ENCODE measurements at regions not wholly inside any gene's neighbourhood (a gene's known extent, or its start where the extent isn't known, plus 50 kb on each side); places are given as distances from the start of the nearest gene placed in this dataset.

DNA sequence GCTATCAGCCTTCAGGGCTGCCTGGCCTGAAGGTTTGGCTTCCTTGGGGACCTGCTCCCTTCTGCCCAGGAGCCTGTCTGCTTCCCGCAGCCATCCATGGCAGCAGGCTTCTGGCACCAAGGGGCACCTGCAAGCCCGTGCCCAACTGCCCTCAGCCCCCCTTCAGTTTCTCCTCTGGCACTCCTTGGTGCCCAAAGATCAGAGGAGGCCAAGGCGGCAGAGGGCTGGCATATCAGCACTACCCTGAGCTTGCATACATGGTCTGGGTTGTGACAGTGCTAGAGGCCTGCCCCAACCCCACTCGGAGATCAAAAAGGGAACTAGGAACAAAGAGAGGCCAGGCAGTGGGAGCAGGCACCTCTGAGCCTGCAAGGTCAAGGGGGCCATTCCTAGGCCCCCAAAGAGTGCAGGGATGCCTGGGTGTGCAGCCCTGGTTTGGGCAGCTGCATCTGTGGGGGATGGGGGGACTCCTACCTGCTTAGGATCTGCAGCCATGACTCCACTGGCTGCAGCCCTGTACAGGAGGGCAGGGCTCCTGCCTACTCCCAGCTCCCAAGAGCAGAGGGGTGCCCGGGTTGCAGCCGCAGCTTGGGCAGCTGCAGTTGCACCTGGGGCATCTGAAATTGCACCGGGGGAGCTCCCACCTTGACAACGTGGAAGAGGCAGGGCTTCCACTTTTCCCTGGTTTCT lies 76.2 kb upstream of the TP63 start:
- Mint-ChIP-seq H3K4me1 (ENCODE audit: low read depth) (no peaks in the 10 kb centered on the region), H3K27ac (no peak overlapping the region), H3K36me3 (ENCODE audit: low read depth) (peaks cover 3% of the 10 kb centered on the region), H3K4me3 (no peak overlapping the region), H3K9me3 (peaks cover 17% of the 10 kb centered on the region), H3K27me3 (no peaks in the 10 kb centered on the region)
- DNase-seq, result no peak
- CTCF ChIA-PET, result interaction anchor here (0.6 to 0.9 kb wide), 2 partner anchors 7 to 286 kb away, joined by 3 read pairs; no protein-coding TSS in a partner anchor
- TF ChIP-seq, protein P1, sequence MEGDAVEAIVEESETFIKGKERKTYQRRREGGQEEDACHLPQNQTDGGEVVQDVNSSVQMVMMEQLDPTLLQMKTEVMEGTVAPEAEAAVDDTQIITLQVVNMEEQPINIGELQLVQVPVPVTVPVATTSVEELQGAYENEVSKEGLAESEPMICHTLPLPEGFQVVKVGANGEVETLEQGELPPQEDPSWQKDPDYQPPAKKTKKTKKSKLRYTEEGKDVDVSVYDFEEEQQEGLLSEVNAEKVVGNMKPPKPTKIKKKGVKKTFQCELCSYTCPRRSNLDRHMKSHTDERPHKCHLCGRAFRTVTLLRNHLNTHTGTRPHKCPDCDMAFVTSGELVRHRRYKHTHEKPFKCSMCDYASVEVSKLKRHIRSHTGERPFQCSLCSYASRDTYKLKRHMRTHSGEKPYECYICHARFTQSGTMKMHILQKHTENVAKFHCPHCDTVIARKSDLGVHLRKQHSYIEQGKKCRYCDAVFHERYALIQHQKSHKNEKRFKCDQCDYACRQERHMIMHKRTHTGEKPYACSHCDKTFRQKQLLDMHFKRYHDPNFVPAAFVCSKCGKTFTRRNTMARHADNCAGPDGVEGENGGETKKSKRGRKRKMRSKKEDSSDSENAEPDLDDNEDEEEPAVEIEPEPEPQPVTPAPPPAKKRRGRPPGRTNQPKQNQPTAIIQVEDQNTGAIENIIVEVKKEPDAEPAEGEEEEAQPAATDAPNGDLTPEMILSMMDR (IDR thresholded peaks at IDR 0.05), result no peak
- no peak for ATAC-seq
- POLR2A ChIA-PET, result no interaction called here
- intact Hi-C loops (cut with micrococcal nuclease), result no loop called here

DNA sequence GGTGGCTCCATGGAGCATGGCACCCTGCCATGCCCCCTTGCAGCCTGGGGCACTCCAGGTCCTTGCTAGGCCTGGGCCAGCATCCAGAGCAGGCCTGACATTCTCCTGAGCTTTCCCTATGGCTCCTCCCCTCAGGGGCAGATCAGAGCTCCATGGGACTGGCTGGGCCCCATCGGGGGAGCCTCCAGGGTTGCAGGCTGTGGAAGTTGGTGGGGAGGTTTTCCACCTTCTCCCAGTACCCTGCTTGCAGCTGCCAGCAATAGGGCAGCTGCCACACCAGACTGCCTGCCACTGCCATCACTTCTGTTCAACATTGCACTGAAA lies 75.7 kb upstream of the TP63 start:
- intact Hi-C loops (cut with micrococcal nuclease), result no loop called here
- H3K27ac Mint-ChIP-seq, result no peak overlapping the region
- CTCF ChIA-PET, result no interaction called here

DNA sequence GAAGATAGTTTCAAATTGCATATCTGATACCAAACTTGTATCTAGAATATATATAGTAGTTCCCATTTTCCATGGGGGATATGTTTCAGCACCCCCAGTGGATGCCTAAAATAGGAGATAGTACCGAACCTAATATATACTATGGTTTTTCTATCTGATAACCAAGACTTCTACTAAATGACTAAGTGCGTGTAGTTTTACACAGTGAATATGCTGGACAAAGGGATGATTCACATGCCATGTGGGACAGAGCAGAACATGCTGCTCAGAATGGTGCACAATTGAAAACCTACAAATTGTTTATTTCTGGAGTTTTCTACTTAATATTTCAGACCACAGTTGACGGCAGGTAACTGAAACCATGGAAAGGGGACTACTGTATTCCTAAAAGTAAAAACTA lies 73.4 kb upstream of the TP63 start:
- intact Hi-C loops (cut with micrococcal nuclease), result no loop called here
- ChIA-PET POLR2A (interaction anchor here (0.6 kb wide), 1 partner anchor 259 kb away, joined by 3 read pairs; no protein-coding TSS in a partner anchor), CTCF (no interaction called here)
- no peak for DNase-seq
- peaks cover 4% of the 10 kb centered on the region for H3K9me3 Mint-ChIP-seq
- H3K36me3 Mint-ChIP-seq (ENCODE audit: low read depth), result no peaks in the 10 kb centered on the region
- no peak overlapping the region for H3K27ac Mint-ChIP-seq
- H3K4me1 Mint-ChIP-seq (ENCODE audit: low read depth), result no peaks in the 10 kb centered on the region
- no peak for ATAC-seq
- H3K4me3 Mint-ChIP-seq, result no peak overlapping the region
- TF ChIP-seq, protein P1 (IDR thresholded peaks at IDR 0.05), result no peak
- H3K27me3 Mint-ChIP-seq, result no peaks in the 10 kb centered on the region

More for the DNA sequence above, 75.7 kb upstream of the TP63 start:
- DNase-seq (no peak), ATAC-seq (no peak)
- Mint-ChIP-seq H3K36me3 (ENCODE audit: low read depth) (peaks cover 3% of the 10 kb centered on the region), H3K4me3 (no peak overlapping the region), H3K9me3 (peaks cover 12% of the 10 kb centered on the region), H3K4me1 (ENCODE audit: low read depth) (no peaks in the 10 kb centered on the region), H3K27me3 (no peaks in the 10 kb centered on the region)
- POLR2A ChIA-PET, result no interaction called here
- TF ChIP-seq, protein P1 (IDR thresholded peaks at IDR 0.05), result no peak

DNA sequence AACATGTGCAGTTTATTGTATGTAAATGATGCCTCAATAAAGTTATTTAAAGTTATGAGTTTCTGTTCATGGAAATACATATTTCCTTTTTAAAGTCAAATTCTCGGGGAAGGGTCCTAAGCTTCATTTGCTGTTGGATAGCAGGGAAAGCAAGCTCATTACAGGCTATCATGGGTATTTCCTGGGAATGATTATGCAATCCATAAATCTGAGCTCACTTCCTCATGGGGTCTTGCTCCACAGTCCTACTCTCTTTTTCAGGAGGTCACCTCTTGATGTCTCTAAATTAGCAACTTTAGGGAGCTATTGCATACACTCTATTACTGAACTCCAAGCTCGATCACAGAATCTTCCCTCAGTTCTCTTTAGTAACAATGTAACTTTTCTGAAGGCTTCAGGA lies 69.9 kb upstream of the TP63 start:
- H3K9me3 Mint-ChIP-seq, result peaks cover 4% of the 10 kb centered on the region
- H3K36me3 Mint-ChIP-seq (ENCODE audit: low read depth), result no peaks in the 10 kb centered on the region
- TF ChIP-seq, protein P1 (IDR thresholded peaks at IDR 0.05), result no peak
- H3K27ac Mint-ChIP-seq, result no peak overlapping the region
- peaks cover 14% of the 10 kb centered on the region for H3K4me1 Mint-ChIP-seq (ENCODE audit: low read depth)
- no peak overlapping the region for H3K4me3 Mint-ChIP-seq
- POLR2A ChIA-PET, result no interaction called here
- ATAC-seq, result no peak
- CTCF ChIA-PET, result no interaction called here
- intact Hi-C loops (cut with micrococcal nuclease), result no loop called here
- DNase-seq, result no peak
- H3K27me3 Mint-ChIP-seq, result no peaks in the 10 kb centered on the region

DNA sequence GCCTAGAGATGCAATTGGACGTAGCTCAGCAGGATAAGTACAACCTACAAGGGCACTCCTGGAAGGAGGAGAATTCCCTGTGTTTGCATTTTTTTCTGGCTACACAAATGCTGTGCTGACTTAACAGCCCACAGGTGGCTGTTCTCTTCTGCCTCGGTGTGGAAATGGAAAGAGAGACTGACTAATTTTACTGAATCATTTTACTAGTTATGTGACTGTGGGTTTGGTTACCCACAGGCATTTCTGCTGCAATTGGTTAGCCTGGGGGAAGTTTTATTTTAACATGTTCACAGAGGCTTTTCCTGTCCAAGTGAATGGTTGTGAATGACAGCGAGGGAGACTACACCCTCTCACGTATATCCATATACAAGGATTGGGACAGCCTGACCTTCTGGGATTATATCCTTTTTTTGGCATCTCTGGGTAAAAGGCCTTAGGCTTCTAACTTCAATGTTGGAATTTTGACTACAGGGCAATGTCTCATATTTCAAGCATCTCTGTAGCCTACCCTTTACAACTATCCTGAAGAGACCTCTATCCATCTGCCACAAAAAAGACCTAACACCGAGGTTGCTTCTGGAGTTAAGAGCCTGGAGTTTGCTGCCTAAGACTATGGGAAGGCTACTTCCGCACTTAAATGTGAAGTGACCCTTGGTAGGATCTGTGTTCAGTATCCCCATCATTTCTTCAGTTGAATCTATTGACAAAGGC lies 67.2 kb upstream of the TP63 start:
- peak overlapping the region; percentile 55 for H3K27ac Mint-ChIP-seq
- DNase-seq (peak; percentile 83), ATAC-seq (peak; percentile 95)
- H3K9me3 Mint-ChIP-seq, result no peaks in the 10 kb centered on the region
- CTCF ChIA-PET, result interaction anchor here (1.2 kb wide), 1 partner anchor 267 kb away, joined by 3 read pairs; no protein-coding TSS in a partner anchor
- no peak overlapping the region for H3K4me3 Mint-ChIP-seq
- intact Hi-C loops (cut with micrococcal nuclease), result no loop called here
- POLR2A ChIA-PET, result no interaction called here
- no peaks in the 10 kb centered on the region for H3K36me3 Mint-ChIP-seq (ENCODE audit: low read depth)
- TF ChIP-seq, protein P1 (IDR thresholded peaks at IDR 0.05), result no peak
- no peaks in the 10 kb centered on the region for H3K27me3 Mint-ChIP-seq
- H3K4me1 Mint-ChIP-seq (ENCODE audit: low read depth), result peaks cover 27% of the 10 kb centered on the region
